ENCODE measurements at regions not wholly inside any gene's neighbourhood (a gene's known extent, or its start where the extent isn't known, plus 50 kb on each side); places are given as distances from the start of the nearest gene placed in this dataset.

- H3K9ac ChIP-seq (ENCODE audit: low read length in 5 of 5) = no peak overlapping the region
- H3K36me3 ChIP-seq (ENCODE audit: control insufficient read depth in 5 of 5, insufficient read depth in 5 of 5, low read length in 5 of 5) = no peaks in the 10 kb centered on the region
- H3K4me3 ChIP-seq (ENCODE audit: low read depth in 1 of 5, low read length in 5 of 5) = no peak overlapping the region
- peaks cover 0 to 7% (median 0%) of the 10 kb centered on the region in 5 donors for H3K9me3 ChIP-seq (ENCODE audit: control insufficient read depth in 5 of 5, low read length in 5 of 5)
- H3K27me3 ChIP-seq (ENCODE audit: control insufficient read depth in 5 of 5, insufficient read depth in 4 of 5, low read length in 5 of 5) = no peaks in the 10 kb centered on the region
- H3K27ac ChIP-seq (ENCODE audit: low read depth, low read length) = no peak overlapping the region
- H3K4me1 ChIP-seq (ENCODE audit: control insufficient read depth in 5 of 5, insufficient read depth in 5 of 5, low read length in 5 of 5) = no peaks in the 10 kb centered on the region
Observed at GRCh38 chrX:25601323-25601722, 536.8 kb upstream of the MAGEB18 start.

- Histone ChIP-seq H3K4me3 (ENCODE audit: low read depth in 1 of 5, low read length in 5 of 5) (no peak overlapping the region), H3K36me3 (ENCODE audit: control insufficient read depth in 5 of 5, insufficient read depth in 5 of 5, low read length in 5 of 5) (no peaks in the 10 kb centered on the region)
Observed at GRCh38 chrX:25618248-25618647, 519.9 kb upstream of the MAGEB18 start.

GRCh38 chrX:25640276-25640675 is 497.9 kb upstream of the MAGEB18 start:
- Histone ChIP-seq H3K27ac (ENCODE audit: low read depth, low read length) (no peak overlapping the region), H3K9me3 (ENCODE audit: control insufficient read depth in 5 of 5, low read length in 5 of 5) (peaks cover 0 to 4% (median 3%) of the 10 kb centered on the region in 5 donors), H3K4me1 (ENCODE audit: control insufficient read depth in 5 of 5, insufficient read depth in 5 of 5, low read length in 5 of 5) (no peaks in the 10 kb centered on the region), H3K4me3 (ENCODE audit: low read depth in 1 of 5, low read length in 5 of 5) (no peak overlapping the region), H3K36me3 (ENCODE audit: control insufficient read depth in 5 of 5, insufficient read depth in 5 of 5, low read length in 5 of 5) (no peaks in the 10 kb centered on the region), H3K27me3 (ENCODE audit: control insufficient read depth in 5 of 5, insufficient read depth in 4 of 5, low read length in 5 of 5) (no peaks in the 10 kb centered on the region), H3K9ac (ENCODE audit: low read length in 5 of 5) (no peak overlapping the region)

More at GRCh38 chrX:25618248-25618647, 519.9 kb upstream of the MAGEB18 start:
- no peak overlapping the region for H3K9ac ChIP-seq (ENCODE audit: low read length in 5 of 5)
- H3K27ac ChIP-seq (ENCODE audit: low read depth, low read length) = no peak overlapping the region
- peaks cover 0 to 4% (median 0%) of the 10 kb centered on the region in 5 donors for H3K27me3 ChIP-seq (ENCODE audit: control insufficient read depth in 5 of 5, insufficient read depth in 4 of 5, low read length in 5 of 5)
- H3K4me1 ChIP-seq (ENCODE audit: control insufficient read depth in 5 of 5, insufficient read depth in 5 of 5, low read length in 5 of 5) = no peaks in the 10 kb centered on the region
- H3K9me3 ChIP-seq (ENCODE audit: control insufficient read depth in 5 of 5, low read length in 5 of 5) = no peaks in the 10 kb centered on the region

GRCh38 chrX:25646156-25646555 is 492.0 kb upstream of the MAGEB18 start:
- no peak overlapping the region for H3K27ac ChIP-seq (ENCODE audit: low read depth, low read length)
- H3K36me3 ChIP-seq (ENCODE audit: control insufficient read depth in 5 of 5, insufficient read depth in 5 of 5, low read length in 5 of 5) = no peaks in the 10 kb centered on the region
- peaks cover 0 to 10% (median 4%) of the 10 kb centered on the region in 5 donors for H3K9me3 ChIP-seq (ENCODE audit: control insufficient read depth in 5 of 5, low read length in 5 of 5)
- H3K4me3 ChIP-seq (ENCODE audit: low read depth in 1 of 5, low read length in 5 of 5) = no peak overlapping the region
- no peaks in the 10 kb centered on the region for H3K4me1 ChIP-seq (ENCODE audit: control insufficient read depth in 5 of 5, insufficient read depth in 5 of 5, low read length in 5 of 5)
- H3K9ac ChIP-seq (ENCODE audit: low read length in 5 of 5) = no peak overlapping the region
- no peaks in the 10 kb centered on the region for H3K27me3 ChIP-seq (ENCODE audit: control insufficient read depth in 5 of 5, insufficient read depth in 4 of 5, low read length in 5 of 5)

- H3K4me1 ChIP-seq (ENCODE audit: control insufficient read depth in 5 of 5, insufficient read depth in 5 of 5, low read length in 5 of 5) = no peaks in the 10 kb centered on the region
- H3K9ac ChIP-seq (ENCODE audit: low read length in 5 of 5) = no peak overlapping the region
- no peak overlapping the region for H3K27ac ChIP-seq (ENCODE audit: low read depth, low read length)
- peaks cover 0 to 10% (median 0%) of the 10 kb centered on the region in 5 donors for H3K9me3 ChIP-seq (ENCODE audit: control insufficient read depth in 5 of 5, low read length in 5 of 5)
- H3K4me3 ChIP-seq (ENCODE audit: low read depth in 1 of 5, low read length in 5 of 5) = no peak overlapping the region
- H3K36me3 ChIP-seq (ENCODE audit: control insufficient read depth in 5 of 5, insufficient read depth in 5 of 5, low read length in 5 of 5) = no peaks in the 10 kb centered on the region
- no peaks in the 10 kb centered on the region for H3K27me3 ChIP-seq (ENCODE audit: control insufficient read depth in 5 of 5, insufficient read depth in 4 of 5, low read length in 5 of 5)
Observed at GRCh38 chrX:25648790-25649189, 489.4 kb upstream of the MAGEB18 start.

GRCh38 chrX:25650216-25650820 is 487.8 kb upstream of the MAGEB18 start:
- H3K27me3 ChIP-seq (ENCODE audit: control insufficient read depth in 5 of 5, insufficient read depth in 4 of 5, low read length in 5 of 5) = no peaks in the 10 kb centered on the region
- no peak overlapping the region for H3K9ac ChIP-seq (ENCODE audit: low read length in 5 of 5)
- H3K4me3 ChIP-seq (ENCODE audit: low read depth in 1 of 5, low read length in 5 of 5) = no peak overlapping the region
- H3K36me3 ChIP-seq (ENCODE audit: control insufficient read depth in 5 of 5, insufficient read depth in 5 of 5, low read length in 5 of 5) = no peaks in the 10 kb centered on the region
- peaks cover 0 to 10% (median 0%) of the 10 kb centered on the region in 5 donors for H3K9me3 ChIP-seq (ENCODE audit: control insufficient read depth in 5 of 5, low read length in 5 of 5)
- H3K27ac ChIP-seq (ENCODE audit: low read depth, low read length) = no peak overlapping the region
- no peaks in the 10 kb centered on the region for H3K4me1 ChIP-seq (ENCODE audit: control insufficient read depth in 5 of 5, insufficient read depth in 5 of 5, low read length in 5 of 5)

- Histone ChIP-seq H3K27me3 (ENCODE audit: control insufficient read depth in 5 of 5, insufficient read depth in 4 of 5, low read length in 5 of 5) (peaks cover 0 to 3% (median 0%) of the 10 kb centered on the region in 5 donors), H3K36me3 (ENCODE audit: control insufficient read depth in 5 of 5, insufficient read depth in 5 of 5, low read length in 5 of 5) (no peaks in the 10 kb centered on the region), H3K9ac (ENCODE audit: low read length in 5 of 5) (no peak overlapping the region), H3K4me1 (ENCODE audit: control insufficient read depth in 5 of 5, insufficient read depth in 5 of 5, low read length in 5 of 5) (peaks cover 0 to 4% (median 0%) of the 10 kb centered on the region in 5 donors), H3K27ac (ENCODE audit: low read depth, low read length) (no peak overlapping the region), H3K4me3 (ENCODE audit: low read depth in 1 of 5, low read length in 5 of 5) (no peak overlapping the region), H3K9me3 (ENCODE audit: control insufficient read depth in 5 of 5, low read length in 5 of 5) (no peaks in the 10 kb centered on the region)
Observed at GRCh38 chrX:25659317-25659716, 478.8 kb upstream of the MAGEB18 start.

- no peaks in the 10 kb centered on the region for H3K36me3 ChIP-seq (ENCODE audit: control insufficient read depth in 5 of 5, insufficient read depth in 5 of 5, low read length in 5 of 5)
Observed at GRCh38 chrX:25663701-25664100, 474.4 kb upstream of the MAGEB18 start.

GRCh38 chrX:25665431-25665830 is 472.7 kb upstream of the MAGEB18 start:
- Histone ChIP-seq H3K9ac (ENCODE audit: low read length in 5 of 5) (no peak overlapping the region), H3K9me3 (ENCODE audit: control insufficient read depth in 5 of 5, low read length in 5 of 5) (no peaks in the 10 kb centered on the region), H3K4me1 (ENCODE audit: control insufficient read depth in 5 of 5, insufficient read depth in 5 of 5, low read length in 5 of 5) (peaks cover 0 to 11% (median 0%) of the 10 kb centered on the region in 5 donors), H3K27me3 (ENCODE audit: control insufficient read depth in 5 of 5, insufficient read depth in 4 of 5, low read length in 5 of 5) (no peaks in the 10 kb centered on the region), H3K4me3 (ENCODE audit: low read depth in 1 of 5, low read length in 5 of 5) (no peak overlapping the region), H3K36me3 (ENCODE audit: control insufficient read depth in 5 of 5, insufficient read depth in 5 of 5, low read length in 5 of 5) (no peaks in the 10 kb centered on the region), H3K27ac (ENCODE audit: low read depth, low read length) (no peak overlapping the region)

More at GRCh38 chrX:25663701-25664100, 474.4 kb upstream of the MAGEB18 start:
- Histone ChIP-seq H3K4me3 (ENCODE audit: low read depth in 1 of 5, low read length in 5 of 5) (no peak overlapping the region), H3K9me3 (ENCODE audit: control insufficient read depth in 5 of 5, low read length in 5 of 5) (no peaks in the 10 kb centered on the region), H3K4me1 (ENCODE audit: control insufficient read depth in 5 of 5, insufficient read depth in 5 of 5, low read length in 5 of 5) (peaks cover 0 to 11% (median 0%) of the 10 kb centered on the region in 5 donors), H3K27me3 (ENCODE audit: control insufficient read depth in 5 of 5, insufficient read depth in 4 of 5, low read length in 5 of 5) (no peaks in the 10 kb centered on the region), H3K27ac (ENCODE audit: low read depth, low read length) (no peak overlapping the region), H3K9ac (ENCODE audit: low read length in 5 of 5) (no peak overlapping the region)

GRCh38 chrX:25667681-25668080 is 470.5 kb upstream of the MAGEB18 start:
- H3K27ac ChIP-seq (ENCODE audit: low read depth, low read length) = peak overlapping the region; percentile 8
- H3K27me3 ChIP-seq (ENCODE audit: control insufficient read depth in 5 of 5, insufficient read depth in 4 of 5, low read length in 5 of 5) = no peaks in the 10 kb centered on the region
- peaks cover 0 to 8% (median 0%) of the 10 kb centered on the region in 5 donors for H3K4me1 ChIP-seq (ENCODE audit: control insufficient read depth in 5 of 5, insufficient read depth in 5 of 5, low read length in 5 of 5)
- no peak overlapping the region for H3K4me3 ChIP-seq (ENCODE audit: low read depth in 1 of 5, low read length in 5 of 5)
- peaks cover 0 to 3% (median 0%) of the 10 kb centered on the region in 5 donors for H3K9me3 ChIP-seq (ENCODE audit: control insufficient read depth in 5 of 5, low read length in 5 of 5)
- no peaks in the 10 kb centered on the region for H3K36me3 ChIP-seq (ENCODE audit: control insufficient read depth in 5 of 5, insufficient read depth in 5 of 5, low read length in 5 of 5)
- no peak overlapping the region for H3K9ac ChIP-seq (ENCODE audit: low read length in 5 of 5)

Measured in subcutaneous abdominal adipose tissue (tissue), 5 donors.